ENCODE measurements at regions not wholly inside any gene's neighbourhood (a gene's known extent, or its start where the extent isn't known, plus 50 kb on each side); places are given as distances from the start of the nearest gene placed in this dataset.

- no peak for TF ChIP-seq CTCF (IDR thresholded peaks at IDR 0.05)
- TF ChIP-seq POLR2A (IDR thresholded peaks at IDR 0.05): no peak
Observed at GRCh38 chr18:39761273-39761672, 2193.8 kb upstream of the PIK3C3 start.
